Lower lobe of right lung (tissue), 2 donors: ENCODE measurements at regions not wholly inside any gene's neighbourhood (a gene's known extent, or its start where the extent isn't known, plus 50 kb on each side); places are given as distances from the start of the nearest gene placed in this dataset.

Experiments used
- ATAC-seq, 2 donors: fragments of 200-7000 bp; cut with Tn5 transposase; one replicate each; pipeline ENCODE4 v1.9.1; 2020 to 2022; ENCODE audit warnings: mild to moderate bottlenecking in 2 of 2, moderate library complexity in 2 of 2
- DNase-seq: peaks from one replicate; pipeline ENCODE4 v3.0.0-alpha.2; 2020
- H3K27ac ChIP-seq: fragments of 200-600 bp; one replicate; pipeline ENCODE4 v1.8.0; 2022
- H3K27me3 ChIP-seq: fragments of 200-600 bp; one replicate; pipeline ENCODE4 v1.8.0; 2022; ENCODE audit warnings: low read depth
- H3K36me3 ChIP-seq: fragments of 200-600 bp; one replicate; pipeline ENCODE4 v1.8.0; 2022; ENCODE audit warnings: mild to moderate bottlenecking
- H3K4me1 ChIP-seq: fragments of 200-600 bp; one replicate; pipeline ENCODE4 v1.8.0; 2022
- H3K4me3 ChIP-seq: fragments of 200-600 bp; one replicate; pipeline ENCODE4 v1.8.0; 2022; ENCODE audit warnings: mild to moderate bottlenecking
- H3K9me3 ChIP-seq: fragments of 200-600 bp; one replicate; pipeline ENCODE4 v1.8.0; 2022
- intact Hi-C: fragments of 100-400 bp; cut with DNase I; formaldehyde crosslinking; loops from one replicate; pipeline ENCODE4 v1.11.0; 2022
- TF ChIP-seq, protein P1 (sequence below): fragments of 200-600 bp; IDR thresholded peaks from one replicate; pipeline ENCODE4 v1.8.0; 2022; ENCODE audit warnings: antibody characterized with exemption, mild to moderate bottlenecking
- donor health status: DM: no; HTN: yes; CAD: no; lungs with severe emphysema.

- no peak overlapping the region for H3K4me3 ChIP-seq
- no peak overlapping the region for H3K27ac ChIP-seq
- H3K36me3 ChIP-seq: no peaks in the 10 kb centered on the region
- intact Hi-C loops: loop anchor here (10.0 kb wide), 1 partner anchor 350 kb away; the partner anchor contains the start of gene HES1
- no peaks in the 10 kb centered on the region for H3K9me3 ChIP-seq
- TF ChIP-seq, protein P1, sequence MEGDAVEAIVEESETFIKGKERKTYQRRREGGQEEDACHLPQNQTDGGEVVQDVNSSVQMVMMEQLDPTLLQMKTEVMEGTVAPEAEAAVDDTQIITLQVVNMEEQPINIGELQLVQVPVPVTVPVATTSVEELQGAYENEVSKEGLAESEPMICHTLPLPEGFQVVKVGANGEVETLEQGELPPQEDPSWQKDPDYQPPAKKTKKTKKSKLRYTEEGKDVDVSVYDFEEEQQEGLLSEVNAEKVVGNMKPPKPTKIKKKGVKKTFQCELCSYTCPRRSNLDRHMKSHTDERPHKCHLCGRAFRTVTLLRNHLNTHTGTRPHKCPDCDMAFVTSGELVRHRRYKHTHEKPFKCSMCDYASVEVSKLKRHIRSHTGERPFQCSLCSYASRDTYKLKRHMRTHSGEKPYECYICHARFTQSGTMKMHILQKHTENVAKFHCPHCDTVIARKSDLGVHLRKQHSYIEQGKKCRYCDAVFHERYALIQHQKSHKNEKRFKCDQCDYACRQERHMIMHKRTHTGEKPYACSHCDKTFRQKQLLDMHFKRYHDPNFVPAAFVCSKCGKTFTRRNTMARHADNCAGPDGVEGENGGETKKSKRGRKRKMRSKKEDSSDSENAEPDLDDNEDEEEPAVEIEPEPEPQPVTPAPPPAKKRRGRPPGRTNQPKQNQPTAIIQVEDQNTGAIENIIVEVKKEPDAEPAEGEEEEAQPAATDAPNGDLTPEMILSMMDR: no peak
- no peaks in the 10 kb centered on the region for H3K27me3 ChIP-seq
- no peak for ATAC-seq
- DNase-seq: no peak
- H3K4me1 ChIP-seq: peaks cover 26% of the 10 kb centered on the region
Observed at GRCh38 chr3:193784822-193785221, 191.8 kb downstream of the OPA1 start.

DNA sequence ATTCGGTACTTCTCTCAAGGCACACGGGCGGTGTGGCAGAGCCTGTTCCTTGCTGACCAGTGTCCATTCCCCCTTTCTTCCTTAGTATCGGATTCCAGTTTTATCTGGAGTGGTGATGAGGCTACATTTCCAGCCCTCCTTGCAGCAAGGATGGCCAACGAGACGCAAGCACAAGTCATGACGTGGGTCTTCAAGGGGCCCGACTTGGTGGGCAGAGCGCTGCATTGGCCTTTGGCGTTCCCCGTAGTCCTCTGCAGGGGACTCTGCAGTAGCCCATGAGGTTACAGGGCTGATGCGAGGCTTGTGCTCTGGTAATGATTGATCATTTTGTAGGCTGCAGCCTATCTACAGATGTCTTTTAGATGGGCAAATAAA lies 194.5 kb downstream of the OPA1 start:
- Histone ChIP-seq H3K4me3 (no peak overlapping the region), H3K27ac (no peak overlapping the region), H3K36me3 (no peaks in the 10 kb centered on the region), H3K9me3 (no peaks in the 10 kb centered on the region), H3K4me1 (peaks cover 18% of the 10 kb centered on the region), H3K27me3 (no peaks in the 10 kb centered on the region)
- DNase-seq (no peak), ATAC-seq (no peak)
- intact Hi-C loops: loop anchor here (10.0 kb wide), 1 partner anchor 347 kb away; the partner anchor contains the start of gene HES1
- TF ChIP-seq, protein P1: no peak

- Histone ChIP-seq H3K36me3 (no peaks in the 10 kb centered on the region), H3K27ac (no peak overlapping the region), H3K4me3 (no peak overlapping the region), H3K27me3 (no peaks in the 10 kb centered on the region), H3K4me1 (peaks cover 12% of the 10 kb centered on the region), H3K9me3 (no peaks in the 10 kb centered on the region)
- TF ChIP-seq, protein P1: peak; percentile 81
- DNase-seq: peak; percentile 63
- ATAC-seq: peak; percentile 87 to 88
- intact Hi-C loops: loop anchor here (10.0 kb wide), 1 partner anchor 346 kb away; the partner anchor contains the start of gene HES1
Observed at GRCh38 chr3:193788189-193788991, 195.4 kb downstream of the OPA1 start.

DNA sequence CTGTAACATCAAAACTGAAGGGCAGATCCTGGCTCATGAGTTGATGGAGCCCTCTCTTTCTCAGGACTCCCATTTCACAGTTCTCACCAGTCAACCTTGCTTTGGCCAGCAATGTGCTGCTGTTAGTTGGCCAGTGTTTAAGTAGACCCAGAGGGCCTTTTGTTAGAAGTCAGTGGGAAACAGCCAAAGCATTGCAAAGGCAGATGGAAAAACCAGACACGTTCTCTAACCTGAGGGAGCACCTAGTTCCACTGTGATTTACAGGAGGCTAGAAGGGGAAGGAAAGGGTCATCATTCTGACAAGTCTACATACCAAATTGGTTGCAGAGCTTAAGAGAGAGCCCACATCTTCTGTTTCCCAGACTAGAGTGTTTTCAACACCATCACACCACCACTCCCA lies 196.4 kb downstream of the OPA1 start:
- Histone ChIP-seq H3K36me3 (no peaks in the 10 kb centered on the region), H3K27me3 (no peaks in the 10 kb centered on the region), H3K9me3 (no peaks in the 10 kb centered on the region), H3K4me3 (no peak overlapping the region), H3K4me1 (peaks cover 18% of the 10 kb centered on the region), H3K27ac (no peak overlapping the region)
- TF ChIP-seq, protein P1: no peak
- intact Hi-C loops: loop anchor here (10.0 kb wide), 1 partner anchor 345 kb away; the partner anchor contains the start of gene HES1
- ATAC-seq: no peak
- DNase-seq: no peak

DNA sequence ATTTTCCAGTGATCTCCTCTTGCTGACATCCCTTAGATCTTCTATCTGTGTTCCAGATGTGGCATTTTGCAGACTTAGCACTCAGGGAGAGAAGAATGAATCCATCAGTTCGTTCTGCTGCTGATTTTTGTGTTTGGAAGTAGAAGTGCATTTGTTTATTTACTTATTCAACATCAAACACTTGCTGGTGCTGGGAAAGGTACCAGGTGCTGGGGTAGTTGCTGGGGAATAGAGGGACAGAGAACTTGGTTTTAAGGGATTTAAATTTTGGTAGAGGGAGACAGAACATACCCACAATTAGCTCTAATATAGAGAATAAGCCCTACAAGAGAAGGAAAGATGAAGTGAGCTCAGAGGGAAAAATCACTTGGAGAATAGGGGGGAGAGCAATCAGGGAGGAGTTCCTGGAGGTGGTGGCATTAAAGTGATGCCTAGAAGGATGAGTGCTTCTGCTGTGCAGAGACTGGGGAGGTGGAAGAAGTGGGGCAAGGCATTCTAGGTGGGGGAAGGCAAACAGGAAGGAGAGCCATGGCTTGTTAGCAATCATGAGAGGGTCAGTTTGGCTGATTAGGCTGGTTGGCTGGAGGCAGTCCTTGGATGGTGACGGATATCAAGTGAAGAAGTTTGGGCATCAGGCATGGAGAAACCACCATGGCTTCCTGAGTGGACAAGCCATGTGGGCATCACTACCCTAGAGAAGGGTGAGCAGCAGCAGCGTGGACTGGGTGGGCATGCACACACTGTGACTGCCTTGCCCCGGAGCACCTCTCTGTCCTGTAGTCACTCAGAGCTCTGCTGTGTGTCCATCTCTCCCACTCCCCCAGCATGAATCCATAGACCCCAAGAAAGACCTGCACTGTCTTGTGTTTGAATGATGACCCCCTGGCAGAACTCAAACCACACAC lies 197.3 kb downstream of the OPA1 start:
- TF ChIP-seq, protein P1: no peak
- DNase-seq: no peak
- Histone ChIP-seq H3K4me1 (peaks cover 22% of the 10 kb centered on the region), H3K4me3 (no peak overlapping the region), H3K27ac (no peak overlapping the region), H3K9me3 (no peaks in the 10 kb centered on the region), H3K36me3 (no peaks in the 10 kb centered on the region), H3K27me3 (no peaks in the 10 kb centered on the region)
- intact Hi-C loops: loop anchor here (5.0 kb wide), 1 partner anchor 527 kb away; no protein-coding TSS in a partner anchor
- no peak for ATAC-seq
